ENCODE measurements at regions not wholly inside any gene's neighbourhood (a gene's known extent, or its start where the extent isn't known, plus 50 kb on each side); places are given as distances from the start of the nearest gene placed in this dataset.

DNA sequence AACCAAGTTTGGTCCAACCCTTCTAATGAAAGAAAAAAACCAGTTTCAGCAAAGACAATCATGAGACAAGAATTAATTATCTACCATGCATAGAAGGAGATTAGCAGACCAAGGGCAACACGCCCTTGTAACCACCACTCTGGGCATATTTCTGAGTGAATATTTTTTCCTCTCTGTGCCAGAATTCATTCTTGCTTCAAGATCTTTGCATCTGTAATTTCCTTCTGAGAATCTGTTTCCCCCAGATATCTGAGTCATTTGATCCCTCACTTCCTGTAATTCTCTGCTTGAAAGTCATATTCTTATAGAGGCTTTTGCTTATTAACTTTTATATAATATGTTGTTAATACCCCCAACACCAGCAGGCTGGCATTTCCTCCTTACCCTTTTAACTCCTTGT is 243.7 kb downstream of the SLC16A7 start:
- DNase-seq: no peak

- DNase-seq: peak; percentile 90
Observed at GRCh38 chr12:59843260-59843843, 247.5 kb downstream of the SLC16A7 start.

- no peak for DNase-seq
Observed at GRCh38 chr12:59844750-59845149, 248.9 kb downstream of the SLC16A7 start.

- no peak for DNase-seq
Observed at GRCh38 chr12:59845293-59845692, 249.5 kb downstream of the SLC16A7 start.

GRCh38 chr12:59847127-59847526 is 251.3 kb downstream of the SLC16A7 start:
- no peak for DNase-seq

- DNase-seq: no peak
Observed at GRCh38 chr12:59850268-59850667, 254.4 kb downstream of the SLC16A7 start.

DNA sequence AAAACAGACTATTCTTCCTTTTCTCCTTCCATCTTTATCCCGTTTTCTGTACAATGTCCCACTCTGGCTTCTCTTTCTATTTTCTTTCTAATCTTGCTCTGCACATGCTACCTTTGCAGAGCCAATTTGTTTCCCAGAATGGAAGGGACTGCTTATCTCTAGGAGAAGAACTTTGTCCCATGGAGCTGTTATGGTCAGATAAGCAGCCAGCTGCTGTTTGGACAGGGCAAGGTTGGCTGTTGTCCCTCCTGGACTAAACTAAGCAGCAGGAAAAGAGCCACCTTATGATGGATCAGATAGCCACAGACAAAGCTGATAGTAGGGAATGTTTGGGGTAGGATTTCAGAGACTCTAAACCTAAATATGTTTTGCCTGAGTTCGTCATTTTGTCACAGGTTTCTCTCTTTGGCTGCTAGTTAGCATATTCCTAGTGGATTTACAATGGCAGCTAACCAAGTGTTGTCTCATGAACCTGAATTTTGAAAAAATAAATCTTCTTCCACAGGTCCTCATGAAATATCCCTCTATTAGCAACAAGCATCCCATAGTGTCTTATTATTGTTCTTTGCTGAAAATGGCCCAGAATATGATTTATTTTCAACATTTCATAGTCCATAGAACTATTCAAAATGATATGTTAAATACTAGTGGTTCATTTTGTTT is 262.8 kb downstream of the SLC16A7 start:
- no peak for DNase-seq

DNA sequence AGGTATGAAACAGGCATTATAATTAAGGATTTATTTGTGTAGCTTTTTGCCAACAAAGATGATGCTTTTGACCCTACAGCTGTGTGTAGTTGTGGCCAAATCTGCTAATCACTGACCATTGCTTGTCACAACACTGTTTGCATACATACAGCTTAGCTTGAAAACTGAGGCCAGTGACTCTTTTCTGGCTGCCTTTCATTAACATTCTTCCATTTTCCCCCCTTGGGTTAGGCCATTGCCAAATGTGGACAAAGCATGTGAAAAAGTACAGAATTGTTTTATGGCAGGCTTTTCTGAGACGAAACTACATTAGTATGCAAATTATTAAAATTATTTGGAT is 263.3 kb downstream of the SLC16A7 start:
- no peak for DNase-seq

DNA sequence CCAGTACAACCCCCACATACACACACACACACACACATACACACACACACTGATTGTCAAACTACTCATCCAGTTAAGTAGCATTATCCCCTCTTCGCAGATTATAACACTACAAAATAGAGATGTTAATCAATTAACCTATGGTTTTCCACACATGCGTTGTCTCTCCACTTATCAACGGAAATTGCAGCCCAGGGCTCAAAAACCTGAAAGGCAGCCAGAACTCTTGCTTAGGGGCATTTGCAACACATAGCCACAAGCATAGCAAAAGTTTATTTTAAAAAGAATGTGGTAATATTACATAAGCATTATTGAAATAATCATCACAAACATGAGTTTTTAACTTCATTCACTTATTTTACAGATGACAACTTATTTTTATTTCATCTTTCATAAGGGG is 265.8 kb downstream of the SLC16A7 start:
- DNase-seq: no peak

GRCh38 chr12:59867055-59867454 is 271.2 kb downstream of the SLC16A7 start:
- no peak for DNase-seq

DNA sequence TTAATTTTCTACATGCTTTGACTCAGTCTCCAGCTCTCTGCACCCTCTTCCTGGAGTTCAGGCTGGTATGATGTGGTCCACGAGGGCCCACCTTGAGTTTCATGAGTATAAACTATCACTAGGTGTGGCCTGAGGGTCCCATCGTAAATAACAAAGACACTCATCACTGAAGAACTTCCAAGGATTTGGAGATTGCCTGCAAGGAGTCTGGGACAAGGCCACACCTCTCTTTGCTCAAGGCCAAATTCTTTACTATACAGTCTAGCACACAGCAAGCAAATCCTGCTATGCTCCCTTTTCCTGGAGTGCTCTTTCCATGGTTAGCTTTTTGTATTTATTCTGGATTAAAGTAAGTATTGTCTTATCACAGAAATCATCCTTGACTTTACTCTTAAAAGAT is 271.9 kb downstream of the SLC16A7 start:
- DNase-seq: no peak

DNA sequence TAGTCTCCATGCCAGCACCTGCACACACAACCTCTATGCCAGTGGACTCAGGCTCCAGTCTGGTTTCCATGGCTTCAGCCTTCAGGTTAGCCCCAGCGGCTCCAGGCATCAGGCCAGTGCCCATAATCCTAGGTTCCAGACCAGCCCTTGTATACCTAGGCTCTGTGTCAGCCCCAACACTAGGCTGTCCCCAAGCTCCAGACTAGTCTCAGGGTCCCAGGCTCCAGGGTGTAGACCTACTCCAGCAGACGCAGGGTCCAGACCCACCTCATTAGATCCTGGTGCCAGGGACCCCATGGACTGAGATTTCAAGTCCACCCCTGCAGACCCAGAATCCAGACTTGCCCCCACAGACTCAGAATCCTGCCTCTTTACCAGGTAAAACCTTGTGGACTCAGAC is 275.9 kb downstream of the SLC16A7 start:
- DNase-seq: no peak

DNA sequence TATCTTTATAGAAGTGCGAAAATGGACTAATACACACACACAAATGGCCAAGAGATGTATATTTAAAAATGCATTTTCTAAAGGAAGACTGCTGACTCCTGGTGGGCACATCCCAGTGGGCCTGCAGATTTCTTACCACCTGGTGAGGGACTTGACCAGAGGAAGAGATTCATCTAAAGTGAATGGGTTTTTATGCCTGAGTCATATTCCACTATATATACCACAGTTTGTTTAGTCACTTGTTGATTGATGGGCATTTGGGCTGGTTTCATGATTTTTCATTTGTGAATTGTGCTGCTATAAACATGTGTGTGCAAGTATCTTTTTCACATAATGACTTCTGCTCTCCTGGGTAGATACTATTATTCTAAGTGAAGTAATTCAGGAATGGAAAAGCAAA is 277.3 kb downstream of the SLC16A7 start:
- no peak for DNase-seq

DNA sequence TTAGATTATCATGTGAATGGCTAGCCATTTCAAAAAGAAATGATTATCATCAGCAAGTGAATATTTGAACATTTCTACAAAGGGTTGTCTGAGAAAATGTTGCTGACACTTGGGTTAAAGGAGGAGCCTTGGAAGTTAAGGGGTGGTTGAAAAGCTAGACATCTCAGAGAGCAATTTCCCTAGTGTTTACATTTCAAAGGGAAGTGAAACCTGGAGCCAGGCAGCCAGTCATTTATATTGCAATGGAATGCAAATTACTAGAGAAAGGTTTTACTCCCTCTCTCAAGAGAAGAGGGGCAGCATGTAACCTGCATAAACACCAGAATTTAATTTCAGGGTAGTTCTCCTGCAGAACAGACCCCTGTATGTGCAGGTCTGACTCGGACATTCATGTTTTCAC is 279.0 kb downstream of the SLC16A7 start:
- DNase-seq: no peak

DNA sequence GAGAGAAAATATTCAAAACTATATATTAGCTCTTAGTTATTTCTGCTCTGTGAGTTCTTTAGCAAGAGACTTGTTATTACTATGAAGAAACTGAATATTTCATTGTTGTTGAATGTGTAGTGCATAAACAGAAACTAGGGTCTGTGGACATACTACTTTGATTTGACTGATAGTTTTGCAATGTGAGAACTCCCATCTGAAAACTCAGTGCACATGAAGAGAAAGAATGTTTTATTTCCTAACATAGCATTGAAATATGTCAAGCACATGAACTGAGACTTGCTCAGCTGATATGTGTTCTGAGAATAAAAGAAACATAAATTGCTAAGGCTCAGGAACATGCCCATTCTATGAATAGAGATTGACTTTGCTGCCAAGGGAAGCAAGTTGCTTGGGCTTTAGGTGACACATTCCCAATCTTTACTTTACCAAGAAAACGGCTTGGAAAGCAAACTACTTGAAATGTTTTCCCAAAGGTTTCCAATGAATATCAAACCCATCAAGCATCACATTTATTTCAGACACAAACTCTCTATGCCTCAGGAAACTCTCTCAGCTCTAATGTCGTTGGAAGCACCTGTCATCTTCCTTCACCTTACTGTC is 290.4 kb downstream of the SLC16A7 start:
- no peak for DNase-seq

DNA sequence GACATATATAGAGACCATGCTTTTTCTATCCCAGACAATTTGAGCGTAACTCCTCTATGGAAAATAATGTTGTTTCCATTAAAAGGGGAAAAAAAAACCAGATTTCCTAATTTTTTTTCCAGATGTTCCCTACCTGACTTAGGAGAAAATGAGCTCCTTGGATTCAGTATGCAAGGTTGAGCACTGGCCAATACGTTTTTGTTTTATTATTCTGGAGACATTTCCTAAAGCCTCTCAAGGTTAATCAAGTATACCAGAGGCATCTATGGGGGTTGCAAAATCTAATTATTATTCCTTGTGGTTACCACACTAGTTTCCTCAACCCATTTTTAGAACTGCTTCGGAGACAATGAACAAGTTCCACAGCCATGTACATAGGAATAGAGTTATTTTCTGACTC is 291.3 kb downstream of the SLC16A7 start:
- DNase-seq: no peak

- DNase-seq: no peak
Observed at GRCh38 chr12:59890896-59891579, 295.2 kb downstream of the SLC16A7 start.

DNA sequence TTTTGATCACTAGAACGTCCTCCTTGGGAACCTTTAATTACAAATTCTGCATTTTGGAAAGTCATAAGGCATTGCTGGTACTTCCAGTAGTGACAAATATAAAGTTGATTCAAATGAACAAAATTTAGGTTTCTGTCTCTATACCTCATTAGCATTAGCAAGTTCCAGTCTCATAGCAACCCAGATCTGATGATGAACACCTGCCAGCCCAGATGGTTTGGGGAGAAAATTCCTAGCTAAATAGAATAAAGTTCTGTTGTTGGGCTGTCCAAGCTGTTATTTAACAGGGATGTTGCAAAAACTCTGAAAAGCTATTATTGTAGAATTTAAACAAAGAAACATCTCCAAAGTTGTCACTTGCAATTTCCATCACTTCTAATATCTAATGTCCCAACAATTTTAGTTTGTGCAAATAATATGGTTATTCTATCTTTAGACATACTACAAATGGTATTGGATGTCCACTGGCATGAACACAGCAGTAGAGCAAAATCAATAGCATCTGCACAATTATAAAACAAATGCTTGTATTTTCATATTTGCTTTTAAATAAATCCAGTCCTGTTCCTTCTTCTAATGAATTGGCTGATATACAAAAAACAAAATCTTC is 299.4 kb downstream of the SLC16A7 start:
- DNase-seq: no peak

GRCh38 chr12:59904874-59905521 is 309.2 kb downstream of the SLC16A7 start:
- DNase-seq: no peak

DNA sequence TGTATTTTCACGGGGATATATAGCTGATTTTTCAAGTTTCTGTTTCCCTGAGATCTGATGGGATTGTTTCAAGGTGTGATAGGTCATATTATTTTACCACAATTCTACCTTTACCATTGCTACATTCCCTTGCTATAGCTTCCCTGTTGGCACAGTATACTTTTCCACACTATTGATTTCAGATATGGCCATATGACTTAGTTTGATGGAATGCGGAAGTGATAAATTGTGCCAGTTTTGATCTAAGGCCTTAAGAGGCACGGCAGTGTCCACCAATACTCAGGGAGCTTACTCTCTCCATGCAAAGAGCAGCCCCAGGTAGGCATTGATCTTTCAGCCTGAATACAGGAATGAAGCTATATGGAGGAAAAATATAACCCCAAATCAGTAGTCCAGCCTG is 315.7 kb downstream of the SLC16A7 start:
- no peak for DNase-seq

DNA sequence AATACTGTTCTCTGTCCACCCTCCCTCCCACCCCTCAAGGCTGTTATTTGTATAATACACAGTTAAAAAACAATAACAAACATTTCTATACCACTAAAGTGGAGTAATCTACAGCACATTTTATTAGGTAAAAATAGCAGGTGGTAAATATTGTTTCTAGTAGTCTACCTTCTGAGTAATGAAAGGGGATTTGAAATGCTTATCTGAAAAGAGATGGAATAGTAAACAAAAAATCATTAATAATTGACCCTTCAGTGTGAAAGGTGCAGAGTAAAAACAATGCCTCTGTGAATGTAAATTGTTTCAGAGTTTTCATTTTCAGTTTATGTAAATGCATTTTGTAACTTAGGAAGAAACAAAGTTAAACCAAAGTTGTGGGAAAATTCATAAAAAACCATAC is 321.2 kb downstream of the SLC16A7 start:
- DNase-seq: no peak

DNA sequence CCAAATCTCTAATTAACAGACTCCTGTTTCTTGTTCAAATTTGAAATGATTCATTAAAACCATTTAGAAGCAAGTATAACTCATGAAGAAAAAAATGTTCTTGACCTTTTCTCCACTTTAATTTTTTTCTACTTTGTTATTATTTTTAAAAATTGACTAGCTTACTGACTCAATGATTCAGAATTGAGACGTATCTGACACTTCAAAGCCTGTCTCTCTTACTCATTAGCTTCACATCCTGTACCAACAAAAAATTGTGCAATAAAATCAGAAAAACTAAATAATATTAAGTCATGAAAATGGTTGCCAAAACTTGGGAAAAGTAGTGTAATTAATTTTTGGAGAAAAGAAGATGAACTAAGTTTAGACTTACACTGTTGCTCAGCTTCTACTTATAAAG is 331.2 kb downstream of the SLC16A7 start:
- no peak for DNase-seq

GRCh38 chr12:59928416-59928815 is 332.6 kb downstream of the SLC16A7 start:
- DNase-seq: no peak

All from NCI-H510A treated with DMSO at 0.1 percent for 48 hours (cell line).